Activated naive CD4-positive, alpha-beta T cell treated with anti-CD3 and anti-CD28 coated beads, Interleukin-2, amount 50 U/mL, for 24 hours (primary cell): ENCODE measurements at regions not wholly inside any gene's neighbourhood (a gene's known extent, or its start where the extent isn't known, plus 50 kb on each side); places are given as distances from the start of the nearest gene placed in this dataset.

Source experiments
- H3K27ac Mint-ChIP-seq: one replicate; pipeline ENCODE4 v1.8.0; 2021; ENCODE audit warnings: mild to moderate bottlenecking, mixed read lengths
- H3K27me3 Mint-ChIP-seq: one replicate; pipeline ENCODE4 v1.8.0; 2021; ENCODE audit warnings: mixed read lengths
- H3K36me3 Mint-ChIP-seq: one replicate; pipeline ENCODE4 v1.8.0; 2021; ENCODE audit warnings: mixed read lengths
- H3K4me1 Mint-ChIP-seq: one replicate; pipeline ENCODE4 v1.8.0; 2021; ENCODE audit warnings: mixed read lengths
- H3K4me3 Mint-ChIP-seq: one replicate; pipeline ENCODE4 v1.8.0; 2021; ENCODE audit warnings: mild to moderate bottlenecking, mixed read lengths
- H3K9me3 Mint-ChIP-seq: one replicate; pipeline ENCODE4 v1.8.0; 2021; ENCODE audit warnings: mixed read lengths

- no peak overlapping the region for H3K4me3 Mint-ChIP-seq
- H3K36me3 Mint-ChIP-seq: no peaks in the 10 kb centered on the region
- H3K27ac Mint-ChIP-seq: no peak overlapping the region
- H3K27me3 Mint-ChIP-seq: no peaks in the 10 kb centered on the region
- no peaks in the 10 kb centered on the region for H3K9me3 Mint-ChIP-seq
- H3K4me1 Mint-ChIP-seq: no peaks in the 10 kb centered on the region
Measured at GRCh38 chr5:133905424-133905823, 63.0 kb downstream of the C5orf15 start.

GRCh38 chr5:133904641-133905040 is 63.8 kb downstream of the C5orf15 start:
- Mint-ChIP-seq H3K9me3 (no peaks in the 10 kb centered on the region), H3K36me3 (no peaks in the 10 kb centered on the region), H3K4me1 (no peaks in the 10 kb centered on the region), H3K27ac (no peak overlapping the region), H3K27me3 (no peaks in the 10 kb centered on the region), H3K4me3 (no peak overlapping the region)

- H3K4me3 Mint-ChIP-seq: no peak overlapping the region
- no peaks in the 10 kb centered on the region for H3K9me3 Mint-ChIP-seq
- no peaks in the 10 kb centered on the region for H3K36me3 Mint-ChIP-seq
- no peaks in the 10 kb centered on the region for H3K27me3 Mint-ChIP-seq
- no peaks in the 10 kb centered on the region for H3K4me1 Mint-ChIP-seq
- H3K27ac Mint-ChIP-seq: no peak overlapping the region
Measured at GRCh38 chr5:133902511-133903118, 65.8 kb downstream of the C5orf15 start.

- Mint-ChIP-seq H3K27me3 (no peaks in the 10 kb centered on the region), H3K27ac (no peak overlapping the region), H3K9me3 (no peaks in the 10 kb centered on the region), H3K4me3 (no peak overlapping the region), H3K4me1 (no peaks in the 10 kb centered on the region), H3K36me3 (no peaks in the 10 kb centered on the region)
Measured at GRCh38 chr5:133900534-133901270, 67.7 kb downstream of the C5orf15 start.

- Mint-ChIP-seq H3K4me3 (no peak overlapping the region), H3K4me1 (no peaks in the 10 kb centered on the region), H3K27ac (no peak overlapping the region)
Measured at GRCh38 chr5:133899506-133899905, 68.9 kb downstream of the C5orf15 start.

GRCh38 chr5:133898440-133898839 is 70.0 kb downstream of the C5orf15 start:
- no peak overlapping the region for H3K4me3 Mint-ChIP-seq
- H3K4me1 Mint-ChIP-seq: no peaks in the 10 kb centered on the region
- no peaks in the 10 kb centered on the region for H3K9me3 Mint-ChIP-seq
- H3K36me3 Mint-ChIP-seq: no peaks in the 10 kb centered on the region
- no peaks in the 10 kb centered on the region for H3K27me3 Mint-ChIP-seq
- H3K27ac Mint-ChIP-seq: no peak overlapping the region

More at GRCh38 chr5:133899506-133899905, 68.9 kb downstream of the C5orf15 start:
- Mint-ChIP-seq H3K9me3 (no peaks in the 10 kb centered on the region), H3K27me3 (no peaks in the 10 kb centered on the region), H3K36me3 (no peaks in the 10 kb centered on the region)

GRCh38 chr5:133897431-133897830 is 71.0 kb downstream of the C5orf15 start:
- no peaks in the 10 kb centered on the region for H3K27me3 Mint-ChIP-seq
- no peaks in the 10 kb centered on the region for H3K4me1 Mint-ChIP-seq
- no peak overlapping the region for H3K27ac Mint-ChIP-seq
- H3K4me3 Mint-ChIP-seq: no peak overlapping the region
- no peaks in the 10 kb centered on the region for H3K9me3 Mint-ChIP-seq
- H3K36me3 Mint-ChIP-seq: no peaks in the 10 kb centered on the region

GRCh38 chr5:133896873-133897272 is 71.6 kb downstream of the C5orf15 start:
- no peaks in the 10 kb centered on the region for H3K27me3 Mint-ChIP-seq
- no peaks in the 10 kb centered on the region for H3K4me1 Mint-ChIP-seq
- H3K9me3 Mint-ChIP-seq: no peaks in the 10 kb centered on the region
- no peaks in the 10 kb centered on the region for H3K36me3 Mint-ChIP-seq
- H3K4me3 Mint-ChIP-seq: no peak overlapping the region
- no peak overlapping the region for H3K27ac Mint-ChIP-seq

- Mint-ChIP-seq H3K36me3 (no peaks in the 10 kb centered on the region), H3K27ac (no peak overlapping the region), H3K9me3 (no peaks in the 10 kb centered on the region), H3K4me3 (no peak overlapping the region), H3K27me3 (no peaks in the 10 kb centered on the region), H3K4me1 (no peaks in the 10 kb centered on the region)
Measured at GRCh38 chr5:133895979-133896845, 72.2 kb downstream of the C5orf15 start.

- Mint-ChIP-seq H3K36me3 (no peaks in the 10 kb centered on the region), H3K4me3 (no peak overlapping the region), H3K9me3 (no peaks in the 10 kb centered on the region), H3K4me1 (no peaks in the 10 kb centered on the region), H3K27me3 (no peaks in the 10 kb centered on the region), H3K27ac (no peak overlapping the region)
Measured at GRCh38 chr5:133894143-133894542, 74.3 kb downstream of the C5orf15 start.

GRCh38 chr5:133892774-133893173 is 75.7 kb downstream of the C5orf15 start:
- H3K4me3 Mint-ChIP-seq: no peak overlapping the region
- H3K9me3 Mint-ChIP-seq: no peaks in the 10 kb centered on the region
- no peak overlapping the region for H3K27ac Mint-ChIP-seq
- no peaks in the 10 kb centered on the region for H3K36me3 Mint-ChIP-seq
- H3K4me1 Mint-ChIP-seq: no peaks in the 10 kb centered on the region
- no peaks in the 10 kb centered on the region for H3K27me3 Mint-ChIP-seq

GRCh38 chr5:133892306-133892705 is 76.1 kb downstream of the C5orf15 start:
- Mint-ChIP-seq H3K27ac (no peak overlapping the region), H3K4me1 (no peaks in the 10 kb centered on the region), H3K9me3 (no peaks in the 10 kb centered on the region), H3K4me3 (no peak overlapping the region), H3K27me3 (no peaks in the 10 kb centered on the region), H3K36me3 (no peaks in the 10 kb centered on the region)

GRCh38 chr5:133891390-133891789 is 77.0 kb downstream of the C5orf15 start:
- Mint-ChIP-seq H3K4me1 (no peaks in the 10 kb centered on the region), H3K36me3 (no peaks in the 10 kb centered on the region), H3K27ac (no peak overlapping the region), H3K4me3 (no peak overlapping the region), H3K27me3 (no peaks in the 10 kb centered on the region), H3K9me3 (no peaks in the 10 kb centered on the region)

- Mint-ChIP-seq H3K27ac (no peak overlapping the region), H3K4me1 (no peaks in the 10 kb centered on the region), H3K9me3 (no peaks in the 10 kb centered on the region), H3K36me3 (no peaks in the 10 kb centered on the region), H3K27me3 (no peaks in the 10 kb centered on the region), H3K4me3 (no peak overlapping the region)
Measured at GRCh38 chr5:133890776-133891280, 77.6 kb downstream of the C5orf15 start.

- Mint-ChIP-seq H3K9me3 (no peaks in the 10 kb centered on the region), H3K27ac (no peak overlapping the region), H3K4me1 (no peaks in the 10 kb centered on the region), H3K4me3 (no peak overlapping the region), H3K27me3 (no peaks in the 10 kb centered on the region), H3K36me3 (no peaks in the 10 kb centered on the region)
Measured at GRCh38 chr5:133890314-133890713, 78.1 kb downstream of the C5orf15 start.
